GM06990 (cell line): ENCODE measurements at regions not wholly inside any gene's neighbourhood (a gene's known extent, or its start where the extent isn't known, plus 50 kb on each side); places are given as distances from the start of the nearest gene placed in this dataset.

Experiments
- DNase-seq: peaks from one replicate; pipeline ENCODE4 v3.0.0-alpha.2; 2011; ENCODE audit not compliant: insufficient read length; ENCODE audit errors: extremely low read depth
- H3K27me3 ChIP-seq: replicated peaks from 2 replicates; pipeline ENCODE4 v1.6.0; 2011; ENCODE audit warnings: low read length; ENCODE audit not compliant: control insufficient read depth, insufficient read depth
- H3K36me3 ChIP-seq: 2 replicates; pipeline ENCODE4 v1.5.1; 2011; ENCODE audit warnings: low read length; ENCODE audit not compliant: control insufficient read depth, insufficient read depth
- H3K4me3 ChIP-seq: replicated peaks from 2 replicates; pipeline ENCODE4 v1.5.1; 2011; ENCODE audit warnings: low read depth, mild to moderate bottlenecking, control low read depth, low read length
- TF ChIP-seq, protein P1 (sequence below): IDR thresholded peaks from 2 replicates; pipeline ENCODE4 v1.5.1; 2011; ENCODE audit warnings: low read length, control low read depth, mild to moderate bottlenecking, inconsistent platforms; ENCODE audit not compliant: insufficient read depth, poor library complexity, severe bottlenecking

GRCh38 chr2:51108794-51109193, 76.9 kb upstream of the NRXN1 start:
- Histone ChIP-seq H3K27me3 (no peaks in the 10 kb centered on the region), H3K36me3 (no peaks in the 10 kb centered on the region), H3K4me3 (no peak overlapping the region)
- no peak for DNase-seq
- TF ChIP-seq, protein P1, sequence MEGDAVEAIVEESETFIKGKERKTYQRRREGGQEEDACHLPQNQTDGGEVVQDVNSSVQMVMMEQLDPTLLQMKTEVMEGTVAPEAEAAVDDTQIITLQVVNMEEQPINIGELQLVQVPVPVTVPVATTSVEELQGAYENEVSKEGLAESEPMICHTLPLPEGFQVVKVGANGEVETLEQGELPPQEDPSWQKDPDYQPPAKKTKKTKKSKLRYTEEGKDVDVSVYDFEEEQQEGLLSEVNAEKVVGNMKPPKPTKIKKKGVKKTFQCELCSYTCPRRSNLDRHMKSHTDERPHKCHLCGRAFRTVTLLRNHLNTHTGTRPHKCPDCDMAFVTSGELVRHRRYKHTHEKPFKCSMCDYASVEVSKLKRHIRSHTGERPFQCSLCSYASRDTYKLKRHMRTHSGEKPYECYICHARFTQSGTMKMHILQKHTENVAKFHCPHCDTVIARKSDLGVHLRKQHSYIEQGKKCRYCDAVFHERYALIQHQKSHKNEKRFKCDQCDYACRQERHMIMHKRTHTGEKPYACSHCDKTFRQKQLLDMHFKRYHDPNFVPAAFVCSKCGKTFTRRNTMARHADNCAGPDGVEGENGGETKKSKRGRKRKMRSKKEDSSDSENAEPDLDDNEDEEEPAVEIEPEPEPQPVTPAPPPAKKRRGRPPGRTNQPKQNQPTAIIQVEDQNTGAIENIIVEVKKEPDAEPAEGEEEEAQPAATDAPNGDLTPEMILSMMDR = no peak

GRCh38 chr2:51107841-51108240, 75.9 kb upstream of the NRXN1 start:
- TF ChIP-seq, protein P1 = no peak
- no peaks in the 10 kb centered on the region for H3K27me3 ChIP-seq
- no peak for DNase-seq
- no peak overlapping the region for H3K4me3 ChIP-seq
- no peaks in the 10 kb centered on the region for H3K36me3 ChIP-seq

DNA sequence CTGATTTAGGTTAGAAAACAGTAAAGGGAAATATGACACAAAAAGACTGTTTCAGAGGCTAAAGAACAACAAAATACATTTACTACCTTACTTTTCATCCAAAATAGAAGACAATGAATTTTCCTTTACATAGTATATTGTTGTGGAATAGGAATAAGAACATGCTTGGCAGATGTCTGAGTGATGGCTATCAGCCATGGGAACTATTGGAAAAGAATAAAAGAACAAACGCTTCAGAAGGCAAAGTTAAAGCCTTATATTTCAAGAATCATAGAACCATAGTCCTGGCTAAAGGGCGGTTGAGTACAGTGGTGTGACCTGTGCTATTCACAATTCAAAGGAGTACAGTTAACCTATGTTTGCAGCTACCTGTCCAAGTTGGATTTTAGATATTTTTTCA, 73.9 kb upstream of the NRXN1 start:
- TF ChIP-seq, protein P1 = no peak
- Histone ChIP-seq H3K27me3 (no peaks in the 10 kb centered on the region), H3K4me3 (no peak overlapping the region), H3K36me3 (no peaks in the 10 kb centered on the region)
- DNase-seq = no peak

DNA sequence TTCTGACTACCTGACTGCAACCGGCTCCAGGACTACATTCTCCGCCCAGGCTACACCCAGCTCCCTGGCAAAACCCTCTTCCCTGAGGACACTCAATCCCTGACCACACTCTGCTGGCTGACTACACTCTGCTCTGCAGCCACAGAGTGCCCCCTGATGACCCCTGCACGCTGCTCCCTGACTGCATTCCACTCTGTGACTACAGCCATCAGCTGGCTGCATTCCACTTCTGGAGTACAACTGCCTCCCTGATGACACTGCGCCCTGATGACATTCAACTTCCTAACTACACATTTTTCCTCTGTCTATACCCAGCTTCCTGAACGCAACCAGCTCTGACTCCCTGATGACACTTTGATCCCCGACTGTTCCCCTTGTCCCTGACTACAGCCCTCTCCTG, 71.3 kb upstream of the NRXN1 start:
- TF ChIP-seq, protein P1 = no peak
- no peak for DNase-seq
- H3K36me3 ChIP-seq = no peaks in the 10 kb centered on the region
- no peaks in the 10 kb centered on the region for H3K27me3 ChIP-seq
- no peak overlapping the region for H3K4me3 ChIP-seq

DNA sequence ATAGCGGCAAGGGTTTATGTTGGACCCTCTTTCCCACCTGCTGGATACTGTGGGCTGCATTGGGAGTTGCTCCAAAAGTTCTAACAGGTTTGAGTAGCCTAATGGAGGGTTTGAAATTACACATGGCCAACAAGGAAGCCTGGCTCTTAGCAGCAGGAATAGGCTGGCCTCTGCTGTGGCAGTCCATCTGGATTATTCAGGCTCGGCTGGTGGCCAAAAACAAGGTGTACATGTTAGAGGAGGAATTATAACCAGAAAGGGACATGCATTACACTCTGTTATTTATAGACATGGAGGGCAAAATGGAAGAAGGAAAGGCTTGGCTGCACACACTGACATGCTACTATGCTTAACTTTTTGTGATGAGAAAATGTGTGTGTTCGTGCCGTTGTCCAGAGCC, 61.1 kb upstream of the NRXN1 start:
- H3K4me3 ChIP-seq = no peak overlapping the region
- DNase-seq = no peak
- TF ChIP-seq, protein P1 = no peak
- H3K27me3 ChIP-seq = no peaks in the 10 kb centered on the region
- H3K36me3 ChIP-seq = no peaks in the 10 kb centered on the region

DNA sequence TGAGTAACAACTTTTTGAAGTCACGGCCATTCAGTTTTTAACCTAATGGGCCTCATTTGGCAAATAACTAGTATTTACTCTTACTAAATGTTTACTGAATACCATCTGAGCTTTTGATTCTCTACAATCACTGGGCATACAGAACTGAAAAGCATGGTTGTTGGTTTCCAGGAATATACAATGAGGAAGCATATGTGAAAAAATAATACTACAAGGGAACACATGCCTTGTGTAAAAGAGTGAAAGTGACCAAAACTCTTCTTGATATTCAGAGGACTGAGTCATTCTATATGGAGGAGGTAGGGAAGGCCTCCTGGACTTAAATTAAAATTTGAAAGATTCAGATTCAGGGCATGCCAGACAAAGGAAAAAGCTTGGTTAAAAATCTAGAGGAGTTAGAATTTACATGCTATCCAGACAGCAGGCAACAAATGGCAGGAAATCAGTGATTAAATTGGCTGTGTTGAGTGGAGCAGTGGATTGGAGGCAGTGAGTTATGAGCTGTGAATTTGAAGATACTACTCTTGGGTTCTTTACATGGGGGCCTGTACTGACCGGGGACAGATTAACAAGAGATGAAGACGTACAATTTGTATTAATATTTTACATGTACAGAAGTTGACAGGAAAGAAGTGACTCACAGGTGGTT, 53.6 kb upstream of the NRXN1 start:
- no peaks in the 10 kb centered on the region for H3K27me3 ChIP-seq
- H3K36me3 ChIP-seq = no peaks in the 10 kb centered on the region
- DNase-seq = no peak
- TF ChIP-seq, protein P1 = no peak
- H3K4me3 ChIP-seq = no peak overlapping the region
